ENCODE measurements at regions not wholly inside any gene's neighbourhood (a gene's known extent, or its start where the extent isn't known, plus 50 kb on each side); places are given as distances from the start of the nearest gene placed in this dataset.

GRCh38 chr10:23535381-23535780 lies 96.5 kb downstream of the OTUD1 start:
- TF ChIP-seq FOXM1 (IDR thresholded peaks at IDR 0.05; ENCODE audit: borderline replicate concordance) (no peak), CTBP1 (IDR thresholded peaks at IDR 0.05; ENCODE audit: borderline replicate concordance) (no peak), SUZ12 (IDR thresholded peaks at IDR 0.05) (no peak), BHLHE40 (IDR thresholded peaks at IDR 0.05; ENCODE audit: borderline replicate concordance) (no peak), FOXK2 (IDR thresholded peaks at IDR 0.05) (no peak), L3MBTL2 (conservative IDR thresholded peaks at IDR 0.05) (no peak), ARNT (IDR thresholded peaks at IDR 0.05) (no peak)

Measured in HEK293T (cell line).